Esophagus muscularis mucosa (tissue), 3 donors: ENCODE measurements at regions not wholly inside any gene's neighbourhood (a gene's known extent, or its start where the extent isn't known, plus 50 kb on each side); places are given as distances from the start of the nearest gene placed in this dataset.

Experiments
- CTCF ChIP-seq, 3 experiments: fragments of 200-600 bp in 2 of 3; fragments of 450-650 bp in 1 of 3; sonication (generic) in 2 of 3; IDR thresholded peaks; one replicate each; pipeline ENCODE4 v1.5.1; 2017 to 2019; ENCODE audit warnings: antibody characterized with exemption in 3 of 3, mild to moderate bottlenecking in 2 of 3, moderate library complexity in 1 of 3
- POLR2A ChIP-seq: fragments of 450-650 bp; IDR thresholded peaks from one replicate; pipeline ENCODE4 v1.6.1; 2017; ENCODE audit warnings: antibody characterized with exemption, moderate library complexity, mild to moderate bottlenecking, low read depth
- POLR2AphosphoS5 ChIP-seq, 2 donors: sonication (generic); formaldehyde crosslinking; IDR thresholded peaks; one replicate each; pipeline ENCODE4 v1.6.1; 2017; ENCODE audit warnings: antibody characterized with exemption in 2 of 2

- TF ChIP-seq CTCF (IDR thresholded peaks at IDR 0.05): no peak
- no peak for TF ChIP-seq POLR2A
- TF ChIP-seq POLR2AphosphoS5 (IDR thresholded peaks at IDR 0.05): no peak
Observed at GRCh38 chr2:84285056-84285747, 173.9 kb downstream of the SUCLG1 start.
